T-helper 1 cell treated with Interleukin-12 subunit alpha and Interleukin-12 subunit beta and Interleukin-4 antibody, amounts not matched to agents 30 ng/mL and 1 ng/mL, for 36 hours (primary cell): ENCODE measurements at regions not wholly inside any gene's neighbourhood (a gene's known extent, or its start where the extent isn't known, plus 50 kb on each side); places are given as distances from the start of the nearest gene placed in this dataset.

ENCODE experiments used
- intact Hi-C: fragments of 100-400 bp; cut with micrococcal nuclease; formaldehyde crosslinking; loops from one replicate; pipeline ENCODE4 v1.15.1; 2024

GRCh38 chr18:32545631-32546030 lies 74.9 kb upstream of the GAREM1 start:
- intact Hi-C loops, result no loop called here

- intact Hi-C loops, result no loop called here
Measured at GRCh38 chr18:32544088-32544487, 73.4 kb upstream of the GAREM1 start.

- intact Hi-C loops, result no loop called here
Measured at GRCh38 chr18:32542221-32542798, 71.6 kb upstream of the GAREM1 start.

DNA sequence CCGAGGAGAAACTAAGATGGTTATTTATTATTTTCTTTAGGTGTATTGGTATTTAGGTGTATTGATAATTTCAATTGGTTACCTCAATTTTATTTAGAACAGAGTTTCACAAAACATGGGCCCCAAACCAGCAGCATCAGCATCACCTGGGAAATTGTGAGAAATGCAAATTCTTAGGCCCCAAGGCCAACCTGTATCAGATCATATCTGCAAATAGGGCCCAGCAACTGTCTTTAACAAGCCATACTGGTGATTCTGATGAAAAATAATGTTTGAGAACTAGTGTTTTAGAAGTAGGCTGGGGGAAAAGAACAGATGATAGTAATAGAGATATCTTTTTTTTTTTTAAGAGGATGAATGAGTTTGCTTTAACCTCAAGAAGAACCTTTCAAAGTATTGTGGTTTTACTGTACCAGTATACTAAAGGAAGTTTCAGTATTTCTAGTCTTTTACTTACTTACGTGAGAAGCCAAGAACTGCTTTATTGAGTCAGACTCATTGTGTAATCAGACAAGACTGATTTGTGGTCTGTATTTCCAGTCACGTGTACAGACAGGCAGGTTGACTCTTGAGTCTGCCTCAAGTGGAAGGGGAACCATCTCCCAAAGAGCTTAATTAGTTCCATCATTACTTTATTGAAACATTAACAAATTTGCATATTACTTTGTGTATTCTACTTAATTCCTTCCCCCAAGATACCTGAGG lies 60.4 kb upstream of the GAREM1 start:
- intact Hi-C loops, result loop anchor here (2.0 to 10.0 kb wide), 3 partner anchors 60 to 506 kb away; partner anchors contain the start of genes GAREM1 and RNF138

DNA sequence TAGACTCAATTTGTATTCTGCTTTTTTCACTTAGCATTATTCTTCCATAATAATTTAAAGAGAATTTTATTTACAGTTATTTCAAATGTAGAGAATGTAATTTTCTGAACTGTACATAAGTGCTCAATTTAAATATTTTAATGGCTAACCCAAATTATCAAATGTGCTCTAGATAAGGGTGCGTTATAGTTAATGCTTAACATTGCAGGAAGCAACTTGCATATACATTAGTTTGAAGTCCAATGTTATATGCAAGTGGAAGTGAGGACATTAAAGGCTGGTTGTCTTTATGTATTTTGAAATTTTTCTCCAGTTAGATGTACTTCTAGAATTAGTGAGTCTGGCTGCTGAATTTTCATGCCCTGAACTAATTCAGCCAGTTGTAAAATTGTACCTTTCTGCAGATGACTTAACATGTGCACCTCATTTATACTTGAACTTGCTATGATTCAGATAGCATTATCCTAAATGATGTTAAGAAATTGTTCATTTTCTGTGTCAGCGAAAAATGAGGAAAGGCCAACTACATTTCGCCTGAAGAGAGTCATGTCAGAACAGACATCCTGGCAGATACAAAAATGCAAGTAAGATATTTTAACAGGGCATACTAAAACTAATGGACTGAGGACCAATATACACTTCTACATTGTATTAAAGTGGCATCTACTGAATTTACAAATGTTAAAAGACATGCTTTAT lies 59.2 kb upstream of the GAREM1 start:
- intact Hi-C loops, result loop anchor here (2.0 to 10.0 kb wide), 3 partner anchors 59 to 505 kb away; partner anchors contain the start of genes GAREM1 and RNF138

GRCh38 chr18:32520771-32521170 lies 50.1 kb upstream of the GAREM1 start:
- intact Hi-C loops, result no loop called here
